ENCODE measurements at regions not wholly inside any gene's neighbourhood (a gene's known extent, or its start where the extent isn't known, plus 50 kb on each side); places are given as distances from the start of the nearest gene placed in this dataset.

GRCh38 chr5:39648085-39648847 is 223.5 kb upstream of the DAB2 start:
- H3K4me3 ChIP-seq (ENCODE audit: control insufficient read depth, low read depth, low read length), result no peak overlapping the region
- no peak for DNase-seq (ENCODE audit: low read depth)
- no peak for TF ChIP-seq CTCF (IDR thresholded peaks at IDR 0.05; ENCODE audit: control insufficient read depth, insufficient read depth, low read depth, low read length, missing control alignments)

- no peak for DNase-seq (ENCODE audit: low read depth)
- H3K4me3 ChIP-seq (ENCODE audit: control insufficient read depth, low read depth, low read length), result no peak overlapping the region
- no peak for TF ChIP-seq CTCF (IDR thresholded peaks at IDR 0.05; ENCODE audit: control insufficient read depth, insufficient read depth, low read depth, low read length, missing control alignments)
These were observed 215.8 kb upstream of the DAB2 start for GRCh38 chr5:39640552-39640951.

GRCh38 chr5:39639618-39640089 is 214.9 kb upstream of the DAB2 start:
- TF ChIP-seq CTCF (IDR thresholded peaks at IDR 0.05; ENCODE audit: control insufficient read depth, insufficient read depth, low read depth, low read length, missing control alignments), result no peak
- no peak overlapping the region for H3K4me3 ChIP-seq (ENCODE audit: control insufficient read depth, low read depth, low read length)
- no peak for DNase-seq (ENCODE audit: low read depth)

GRCh38 chr5:39638813-39639212 is 214.0 kb upstream of the DAB2 start:
- no peak for DNase-seq (ENCODE audit: low read depth)
- no peak overlapping the region for H3K4me3 ChIP-seq (ENCODE audit: control insufficient read depth, low read depth, low read length)
- no peak for TF ChIP-seq CTCF (IDR thresholded peaks at IDR 0.05; ENCODE audit: control insufficient read depth, insufficient read depth, low read depth, low read length, missing control alignments)

GRCh38 chr5:39633057-39633456 is 208.3 kb upstream of the DAB2 start:
- no peak overlapping the region for H3K4me3 ChIP-seq (ENCODE audit: control insufficient read depth, low read depth, low read length)
- DNase-seq (ENCODE audit: low read depth), result no peak
- TF ChIP-seq CTCF (IDR thresholded peaks at IDR 0.05; ENCODE audit: control insufficient read depth, insufficient read depth, low read depth, low read length, missing control alignments), result no peak

- no peak for DNase-seq (ENCODE audit: low read depth)
- TF ChIP-seq CTCF (IDR thresholded peaks at IDR 0.05; ENCODE audit: control insufficient read depth, insufficient read depth, low read depth, low read length, missing control alignments), result no peak
- no peak overlapping the region for H3K4me3 ChIP-seq (ENCODE audit: control insufficient read depth, low read depth, low read length)
These were observed 207.2 kb upstream of the DAB2 start for GRCh38 chr5:39631958-39632357.
